ENCODE measurements at regions not wholly inside any gene's neighbourhood (a gene's known extent, or its start where the extent isn't known, plus 50 kb on each side); places are given as distances from the start of the nearest gene placed in this dataset.

DNA sequence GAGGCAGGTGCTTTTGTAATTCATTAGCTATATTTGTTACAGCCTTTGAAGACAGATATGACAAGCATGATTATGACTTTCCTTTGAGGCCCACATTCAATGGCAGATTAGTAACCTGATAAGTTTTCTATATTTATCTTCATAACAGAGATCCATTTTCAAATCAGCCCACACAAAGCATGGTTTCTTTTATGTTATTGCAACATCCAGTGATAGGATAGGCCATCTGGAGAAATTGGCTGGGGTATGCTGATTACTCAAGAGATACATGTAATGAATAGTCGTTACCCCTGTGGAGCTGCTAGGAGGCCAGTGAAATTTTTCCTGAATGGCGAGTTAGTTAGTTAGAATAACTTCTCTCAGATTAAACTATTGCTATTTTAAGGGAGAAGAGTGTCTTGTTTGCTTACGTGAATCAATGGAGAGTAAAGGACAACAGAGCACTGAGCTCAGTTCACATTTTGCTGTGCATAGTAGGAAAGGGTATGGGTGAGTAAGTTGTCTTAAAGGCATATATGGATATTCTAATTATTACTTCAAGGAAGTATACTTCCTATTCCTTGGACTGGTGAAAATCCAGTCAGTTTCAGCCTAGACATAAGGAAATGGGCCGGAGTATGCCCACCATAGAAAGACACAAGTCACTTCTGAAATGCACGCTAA is 79.2 kb upstream of the DKK2 start:
- H2AFZ ChIP-seq (replicated peaks; ENCODE audit: low read length, poor library complexity), result no peak overlapping the region
- no peak overlapping the region for H2AK9ac ChIP-seq (replicated peaks; ENCODE audit: low read depth, low read length, poor library complexity)
- ATAC-seq (ENCODE audit: low read depth) (no peak; the same call in 1 of the 2 replicates), DNase-seq (no peak)
- in situ Hi-C loops (cut with MboI; ENCODE audit: low sequenced_read_pairs) (no loop called here), dilution Hi-C loops (cut with HindIII; ENCODE audit: low sequenced_read_pairs, unreplicated experiment) (no loop called here), intact Hi-C loops (cut with micrococcal nuclease) (no loop called here)
- ChIA-PET CTCF (no interaction called here), POLR2A (ENCODE audit: unreplicated experiment) (no interaction called here)
- H3K9me1 ChIP-seq (ENCODE audit: insufficient read depth, low read length), result no peaks in the 10 kb centered on the region
- no peak overlapping the region for H2BK5ac ChIP-seq (ENCODE audit: low read depth, low read length, poor library complexity, severe bottlenecking)
- no peak overlapping the region for H3K9ac ChIP-seq (ENCODE audit: low read depth, low read length)
- no peak overlapping the region for H3K23ac ChIP-seq (ENCODE audit: low read depth, low read length)
- H4K8ac ChIP-seq (ENCODE audit: low read depth in 2 of 2, low read length in 2 of 2), result no peak overlapping the region
- H2BK20ac ChIP-seq (ENCODE audit: low read depth, low read length), result no peak overlapping the region
- WGBS, 2 experiments (ENCODE audit: extremely low coverage in 2 of 2, insufficient read length in 1 of 2), result no CpG with 5 or more reads among the region's 5 CpGs
- no peak overlapping the region for H4K91ac ChIP-seq (ENCODE audit: insufficient read depth, low read depth, low read length)
- no peak overlapping the region for H2AK5ac ChIP-seq (ENCODE audit: low read depth, low read length)
- H3K4ac ChIP-seq (ENCODE audit: low read depth, low read length), result no peak overlapping the region
- no peaks in the 10 kb centered on the region for H3K4me1 ChIP-seq (ENCODE audit: control insufficient read depth, insufficient read depth, low read length)
- no peak overlapping the region for H3K14ac ChIP-seq (replicated peaks; ENCODE audit: low read depth, low read length)
- H3K9me3 ChIP-seq (ENCODE audit: control insufficient read depth, insufficient read depth, low read length), result no peaks in the 10 kb centered on the region
- H4K5ac ChIP-seq (ENCODE audit: low read depth, low read length), result no peak overlapping the region
- no peak overlapping the region for H3K18ac ChIP-seq (ENCODE audit: low read depth, low read length)
- H3K27ac ChIP-seq (ENCODE audit: insufficient read depth, low read length), result no peak overlapping the region
- H2BK15ac ChIP-seq (ENCODE audit: low read depth, low read length), result no peak overlapping the region
- no peak for TF ChIP-seq RCOR1 (IDR thresholded peaks at IDR 0.05; ENCODE audit: insufficient replicate concordance, low read length)
- TF ChIP-seq RAD21 (IDR thresholded peaks at IDR 0.05; ENCODE audit: low read length), result no peak
- no peak for TF ChIP-seq CHD1 (IDR thresholded peaks at IDR 0.05; ENCODE audit: low read depth, low read length)
- no peak for TF ChIP-seq FOS (IDR thresholded peaks at IDR 0.05; ENCODE audit: low read depth, low read length)
- TF ChIP-seq MXI1 (IDR thresholded peaks at IDR 0.05; ENCODE audit: borderline replicate concordance, low read depth, low read length), result no peak
- TF ChIP-seq POLR2A (IDR thresholded peaks at IDR 0.05; ENCODE audit: low read depth, low read length), result no peak
- TF ChIP-seq RFX5 (IDR thresholded peaks at IDR 0.05; ENCODE audit: low read depth, low read length), result no peak
- TF ChIP-seq MAFK (IDR thresholded peaks at IDR 0.05; ENCODE audit: low read depth, low read length), result no peak
- no peak for TF ChIP-seq SMC3 (IDR thresholded peaks at IDR 0.05; ENCODE audit: low read depth, low read length)
- TF ChIP-seq CEBPB (IDR thresholded peaks at IDR 0.05; ENCODE audit: low read depth, low read length), result no peak
- no peak for TF ChIP-seq BHLHE40 (IDR thresholded peaks at IDR 0.05; ENCODE audit: low read depth, low read length)
- no peak for TF ChIP-seq NFE2L2 (IDR thresholded peaks at IDR 0.05; ENCODE audit: low read depth, low read length)
- no peak for TF ChIP-seq MAZ (IDR thresholded peaks at IDR 0.05; ENCODE audit: borderline replicate concordance, low read depth, low read length)
- TF ChIP-seq, protein P1, sequence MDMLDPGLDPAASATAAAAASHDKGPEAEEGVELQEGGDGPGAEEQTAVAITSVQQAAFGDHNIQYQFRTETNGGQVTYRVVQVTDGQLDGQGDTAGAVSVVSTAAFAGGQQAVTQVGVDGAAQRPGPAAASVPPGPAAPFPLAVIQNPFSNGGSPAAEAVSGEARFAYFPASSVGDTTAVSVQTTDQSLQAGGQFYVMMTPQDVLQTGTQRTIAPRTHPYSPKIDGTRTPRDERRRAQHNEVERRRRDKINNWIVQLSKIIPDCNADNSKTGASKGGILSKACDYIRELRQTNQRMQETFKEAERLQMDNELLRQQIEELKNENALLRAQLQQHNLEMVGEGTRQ (IDR thresholded peaks at IDR 0.05; ENCODE audit: low read depth, low read length), result no peak
- TF ChIP-seq, protein P2, sequence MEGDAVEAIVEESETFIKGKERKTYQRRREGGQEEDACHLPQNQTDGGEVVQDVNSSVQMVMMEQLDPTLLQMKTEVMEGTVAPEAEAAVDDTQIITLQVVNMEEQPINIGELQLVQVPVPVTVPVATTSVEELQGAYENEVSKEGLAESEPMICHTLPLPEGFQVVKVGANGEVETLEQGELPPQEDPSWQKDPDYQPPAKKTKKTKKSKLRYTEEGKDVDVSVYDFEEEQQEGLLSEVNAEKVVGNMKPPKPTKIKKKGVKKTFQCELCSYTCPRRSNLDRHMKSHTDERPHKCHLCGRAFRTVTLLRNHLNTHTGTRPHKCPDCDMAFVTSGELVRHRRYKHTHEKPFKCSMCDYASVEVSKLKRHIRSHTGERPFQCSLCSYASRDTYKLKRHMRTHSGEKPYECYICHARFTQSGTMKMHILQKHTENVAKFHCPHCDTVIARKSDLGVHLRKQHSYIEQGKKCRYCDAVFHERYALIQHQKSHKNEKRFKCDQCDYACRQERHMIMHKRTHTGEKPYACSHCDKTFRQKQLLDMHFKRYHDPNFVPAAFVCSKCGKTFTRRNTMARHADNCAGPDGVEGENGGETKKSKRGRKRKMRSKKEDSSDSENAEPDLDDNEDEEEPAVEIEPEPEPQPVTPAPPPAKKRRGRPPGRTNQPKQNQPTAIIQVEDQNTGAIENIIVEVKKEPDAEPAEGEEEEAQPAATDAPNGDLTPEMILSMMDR (conservative IDR thresholded peaks at IDR 0.05; ENCODE audit: low read depth, low read length), result no peak
- TF ChIP-seq, protein P3, sequence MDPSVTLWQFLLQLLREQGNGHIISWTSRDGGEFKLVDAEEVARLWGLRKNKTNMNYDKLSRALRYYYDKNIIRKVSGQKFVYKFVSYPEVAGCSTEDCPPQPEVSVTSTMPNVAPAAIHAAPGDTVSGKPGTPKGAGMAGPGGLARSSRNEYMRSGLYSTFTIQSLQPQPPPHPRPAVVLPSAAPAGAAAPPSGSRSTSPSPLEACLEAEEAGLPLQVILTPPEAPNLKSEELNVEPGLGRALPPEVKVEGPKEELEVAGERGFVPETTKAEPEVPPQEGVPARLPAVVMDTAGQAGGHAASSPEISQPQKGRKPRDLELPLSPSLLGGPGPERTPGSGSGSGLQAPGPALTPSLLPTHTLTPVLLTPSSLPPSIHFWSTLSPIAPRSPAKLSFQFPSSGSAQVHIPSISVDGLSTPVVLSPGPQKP (IDR thresholded peaks at IDR 0.05; ENCODE audit: borderline replicate concordance, low read depth, low read length), result no peak
- no peaks in the 10 kb centered on the region for H3K79me1 ChIP-seq (ENCODE audit: low read depth in 1 of 2, low read length in 2 of 2)
- H3K4me3 ChIP-seq (ENCODE audit: insufficient read depth, low read depth, low read length), result no peak overlapping the region
- H3K36me3 ChIP-seq (ENCODE audit: control insufficient read depth, insufficient read depth, low read length), result no peaks in the 10 kb centered on the region
- no peaks in the 10 kb centered on the region for H3K27me3 ChIP-seq (ENCODE audit: control insufficient read depth, insufficient read depth, low read length)
- H4K20me1 ChIP-seq (ENCODE audit: insufficient read depth, low read length), result no peaks in the 10 kb centered on the region
- BruUV-seq (replicated peaks), result no TSS peak
- no peak overlapping the region for H3K56ac ChIP-seq (ENCODE audit: extremely low read depth, insufficient read depth, low read length)
- H3K4me2 ChIP-seq (ENCODE audit: low read depth, low read length), result no peak overlapping the region
- no peak overlapping the region for H2BK120ac ChIP-seq (ENCODE audit: low read depth, low read length)
